Stromal cell of bone marrow (primary cell): ENCODE measurements at regions not wholly inside any gene's neighbourhood (a gene's known extent, or its start where the extent isn't known, plus 50 kb on each side); places are given as distances from the start of the nearest gene placed in this dataset.
"Not testable (repeated sequence)": the region's sequence is repeated elsewhere in the genome, so short reads cannot be mapped to it uniquely, and the experiment has no call there.

ENCODE experiments used
- DNase-seq: peaks from one replicate; pipeline ENCODE4 v3.0.0-alpha.2; 2012; ENCODE audit warnings: low read depth

- DNase-seq, result no peak
Measured at GRCh38 chr7:16091701-16092310, 329.5 kb downstream of the CRPPA start.

DNA sequence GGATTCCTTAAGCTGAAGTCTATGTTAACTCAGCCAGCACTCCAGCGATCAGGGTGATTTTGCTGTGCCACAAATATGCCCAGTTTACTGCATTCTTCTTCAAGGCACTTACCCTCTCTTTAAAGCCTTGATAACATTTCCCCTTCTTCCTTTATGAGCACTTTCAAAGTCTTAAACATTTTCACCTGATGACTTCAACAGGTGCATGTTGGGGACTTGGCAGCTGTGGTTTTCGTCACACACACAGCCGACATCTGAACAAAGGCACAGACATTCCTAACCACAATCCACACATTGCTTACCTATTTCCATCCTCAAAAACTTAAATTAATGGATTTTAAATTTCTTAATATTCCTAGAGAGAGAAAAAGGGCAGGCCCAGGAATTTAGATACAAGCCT lies 331.5 kb downstream of the CRPPA start:
- DNase-seq, result no peak

DNA sequence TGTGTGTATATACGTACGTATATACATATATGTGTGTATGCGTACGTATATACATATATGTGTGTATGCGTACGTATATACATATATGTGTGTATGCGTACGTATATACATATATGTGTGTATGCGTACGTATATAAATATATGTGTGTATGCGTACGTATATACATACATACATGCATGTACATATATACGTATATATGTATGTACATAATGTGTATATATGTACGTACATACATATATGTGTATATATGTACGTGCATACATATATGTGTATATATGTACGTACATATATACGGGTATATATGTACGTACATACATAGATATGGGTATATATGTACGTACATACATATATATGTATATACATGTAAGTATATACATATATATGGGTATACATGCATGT lies 332.1 kb downstream of the CRPPA start:
- DNase-seq, result no peak

DNA sequence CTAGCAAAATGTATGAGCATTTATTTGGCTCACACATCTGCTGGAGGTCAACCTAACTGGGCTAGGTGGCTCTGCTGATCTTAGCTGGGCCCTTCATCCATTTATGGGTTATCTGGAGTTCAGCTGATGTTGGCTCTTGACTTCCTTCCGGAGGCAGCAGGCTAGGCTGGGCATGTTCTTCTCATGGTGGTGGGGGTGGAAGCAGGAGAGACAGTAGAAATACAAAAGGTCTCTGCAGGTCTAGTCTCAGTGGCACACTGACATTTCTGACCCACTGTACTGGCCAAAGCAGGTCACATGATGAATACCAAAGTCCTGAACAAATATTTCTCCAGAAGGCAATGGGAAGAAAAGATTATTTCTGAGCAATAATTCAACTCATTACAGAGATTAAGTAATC lies 334.6 kb downstream of the CRPPA start:
- DNase-seq, result no peak

GRCh38 chr7:16085780-16086179 lies 335.6 kb downstream of the CRPPA start:
- not testable (repeated sequence) for DNase-seq

GRCh38 chr7:16084875-16085274 lies 336.5 kb downstream of the CRPPA start:
- DNase-seq, result no peak

DNA sequence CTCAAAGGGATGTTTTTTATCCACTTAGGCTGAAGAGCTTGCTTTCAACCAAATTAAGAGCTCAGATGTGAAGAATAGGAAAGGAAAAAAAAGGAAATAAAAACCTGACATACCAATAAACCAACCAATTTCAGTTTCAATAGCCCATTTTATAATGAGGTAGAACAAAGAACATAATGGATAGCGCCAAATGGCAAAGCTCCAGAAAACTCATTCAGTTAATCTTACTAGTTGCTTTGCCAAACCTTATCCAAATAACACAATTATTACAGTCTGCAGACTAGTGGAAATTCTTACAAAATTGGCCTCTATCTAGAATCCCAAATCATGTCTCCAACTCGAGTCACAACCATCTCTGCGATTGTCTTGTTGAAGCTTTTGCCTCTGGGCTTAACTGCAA lies 337.0 kb downstream of the CRPPA start:
- DNase-seq, result no peak

DNA sequence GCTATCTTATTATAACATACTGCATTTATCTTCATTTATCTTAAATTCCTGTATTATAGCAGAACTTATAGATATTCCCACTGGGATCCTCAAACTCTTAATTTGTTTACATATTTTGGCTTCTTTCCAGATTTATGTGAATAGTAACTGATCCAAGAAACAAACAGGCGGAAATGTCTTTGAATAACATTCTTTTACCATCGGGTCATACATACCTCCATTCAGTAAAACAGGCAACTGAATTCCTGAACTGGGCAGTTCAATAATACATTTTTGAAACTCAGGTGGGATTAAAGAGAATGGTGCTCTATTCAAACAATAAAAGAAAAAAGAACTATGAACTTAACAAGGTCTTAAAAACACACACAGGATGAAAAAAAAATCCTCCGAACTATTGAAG lies 337.4 kb downstream of the CRPPA start:
- no peak for DNase-seq

DNA sequence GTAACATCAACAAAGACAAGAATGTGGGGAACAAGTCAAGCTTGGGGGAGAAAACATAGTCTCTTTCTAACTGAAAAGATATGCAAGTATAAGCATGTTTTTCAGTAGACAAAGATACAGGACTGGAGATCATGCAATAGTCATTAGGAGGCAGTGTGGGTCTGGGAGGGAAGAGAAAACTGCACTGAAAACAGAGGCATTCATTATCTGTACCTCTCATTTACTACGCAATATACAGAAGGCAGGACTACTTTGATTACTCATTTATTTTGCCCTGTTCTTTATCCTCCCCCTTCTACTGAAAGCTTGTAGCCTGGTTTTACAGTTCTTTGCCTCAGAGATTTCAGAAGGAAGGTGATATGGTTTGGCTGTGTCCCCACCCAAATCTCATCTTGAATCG lies 341.2 kb downstream of the CRPPA start:
- DNase-seq, result no peak

GRCh38 chr7:16079723-16080122 lies 341.6 kb downstream of the CRPPA start:
- DNase-seq, result no peak

- no peak for DNase-seq
Measured at GRCh38 chr7:16078076-16078952, 343.0 kb downstream of the CRPPA start.

DNA sequence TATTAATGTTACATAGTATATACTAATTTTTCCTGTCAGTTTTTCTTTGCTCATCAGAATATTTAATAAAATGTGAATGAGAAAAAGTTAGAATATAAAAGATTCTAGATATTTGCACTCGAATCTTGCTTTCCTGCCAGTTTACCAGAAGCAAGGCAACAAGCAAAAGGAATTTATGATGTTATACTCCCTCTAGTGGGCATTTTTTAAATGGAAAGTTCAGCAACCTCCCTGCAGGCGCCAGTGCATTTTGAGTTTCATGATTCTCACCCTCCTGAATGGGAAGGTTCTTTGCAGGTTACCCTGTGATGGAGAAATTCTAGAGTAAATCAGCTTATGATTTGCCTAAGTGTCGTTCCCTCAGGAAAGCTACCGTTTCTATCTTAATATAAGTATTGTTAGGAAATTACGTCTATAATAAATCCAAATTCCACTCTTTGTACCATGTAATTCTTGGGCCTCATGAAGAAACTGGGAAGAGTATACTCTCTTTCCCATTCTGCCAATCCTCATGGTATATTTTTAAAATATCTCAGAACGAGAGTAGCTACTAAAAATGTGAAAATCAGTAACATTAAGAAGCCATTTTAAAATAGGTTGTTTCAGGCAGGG lies 350.0 kb downstream of the CRPPA start:
- DNase-seq, result peak; percentile 62

GRCh38 chr7:16070806-16071205 lies 350.5 kb downstream of the CRPPA start:
- DNase-seq, result no peak

DNA sequence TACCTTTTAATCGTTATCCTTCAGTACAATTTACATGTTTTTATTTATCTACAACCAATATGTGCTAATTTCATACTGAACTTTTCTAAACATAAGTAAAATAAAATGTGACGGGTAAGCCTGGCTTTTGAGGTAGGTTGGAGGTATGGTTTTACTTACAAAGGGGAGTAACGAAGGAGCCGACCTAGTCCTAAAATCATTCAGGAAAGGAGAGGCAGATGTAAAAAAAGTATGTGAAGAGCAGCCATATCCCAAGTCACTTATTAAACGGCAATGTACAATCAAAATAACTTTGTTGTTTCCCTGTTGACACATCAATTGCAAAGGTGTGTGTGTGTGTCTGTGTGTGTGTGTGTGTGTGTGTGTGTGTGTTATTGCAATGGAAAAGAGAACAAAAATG lies 351.3 kb downstream of the CRPPA start:
- DNase-seq, result no peak

GRCh38 chr7:16068183-16068582 lies 353.2 kb downstream of the CRPPA start:
- no peak for DNase-seq

DNA sequence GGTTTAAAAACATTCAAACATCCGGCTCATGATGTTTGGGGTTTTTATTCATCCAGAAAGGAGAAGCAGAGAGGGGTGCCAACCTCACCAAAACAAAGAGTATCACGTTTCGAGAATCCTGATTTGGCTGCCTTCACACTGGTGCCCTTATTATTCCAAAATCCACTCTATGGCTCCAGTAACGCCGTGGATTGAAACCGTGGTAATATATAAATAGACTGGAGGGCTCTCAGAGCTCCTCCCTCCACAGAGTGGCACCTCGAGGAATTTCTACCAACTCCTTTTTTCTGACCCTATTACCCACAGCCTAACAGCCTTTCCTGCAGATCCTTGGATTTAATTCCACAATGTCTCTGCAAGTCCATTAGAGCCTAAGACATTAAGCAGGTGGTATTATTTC lies 353.6 kb downstream of the CRPPA start:
- DNase-seq, result no peak

DNA sequence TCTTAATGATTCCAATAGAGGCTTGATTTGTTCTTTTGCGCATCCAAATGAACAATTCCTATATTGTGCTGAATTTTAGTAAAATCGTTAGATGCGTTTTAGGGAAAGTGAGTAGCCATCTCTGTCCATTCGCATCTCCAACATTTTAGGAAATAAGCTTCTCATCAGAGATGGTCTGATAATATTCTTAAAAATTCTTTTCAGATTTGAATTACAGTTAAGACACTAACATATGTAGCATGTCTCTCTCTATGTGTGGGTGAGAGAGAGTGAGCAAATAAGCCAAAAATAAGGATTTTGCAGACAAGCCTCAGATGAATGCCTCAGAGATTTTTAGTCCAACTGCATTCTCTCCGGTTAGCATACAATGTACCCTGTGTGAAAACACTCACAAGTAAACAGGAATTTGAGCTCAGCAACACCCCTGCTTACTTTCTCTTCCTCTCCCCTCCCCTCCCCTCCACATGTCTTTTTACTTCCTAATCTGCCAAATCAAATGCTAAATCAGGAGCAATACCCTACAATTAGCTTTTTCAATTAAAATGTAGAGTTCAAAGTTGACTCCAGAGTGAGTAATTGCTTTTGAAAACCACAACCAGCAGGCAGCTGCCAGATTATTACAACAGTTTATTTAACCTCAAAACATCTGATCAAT lies 354.4 kb downstream of the CRPPA start:
- DNase-seq, result no peak

DNA sequence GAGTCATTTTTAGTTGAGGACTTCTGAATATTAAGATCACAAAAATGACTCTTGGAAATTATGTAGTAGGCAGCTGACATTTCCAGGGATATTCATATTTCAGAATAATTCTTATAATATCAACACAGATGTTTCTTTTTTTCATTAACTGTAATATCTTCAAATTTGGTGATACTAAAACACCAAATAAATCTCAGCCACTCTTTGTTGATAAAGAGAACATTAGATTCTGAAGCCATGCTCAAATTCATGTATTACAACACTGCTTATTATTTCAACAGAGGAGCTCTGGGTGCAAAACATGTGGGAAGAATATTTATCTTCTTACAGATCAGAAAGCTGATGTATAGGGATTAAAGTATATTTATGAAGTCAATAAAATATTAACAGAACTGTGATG lies 355.4 kb downstream of the CRPPA start:
- no peak for DNase-seq

- DNase-seq, result no peak
Measured at GRCh38 chr7:16063716-16064675, 357.3 kb downstream of the CRPPA start.

DNA sequence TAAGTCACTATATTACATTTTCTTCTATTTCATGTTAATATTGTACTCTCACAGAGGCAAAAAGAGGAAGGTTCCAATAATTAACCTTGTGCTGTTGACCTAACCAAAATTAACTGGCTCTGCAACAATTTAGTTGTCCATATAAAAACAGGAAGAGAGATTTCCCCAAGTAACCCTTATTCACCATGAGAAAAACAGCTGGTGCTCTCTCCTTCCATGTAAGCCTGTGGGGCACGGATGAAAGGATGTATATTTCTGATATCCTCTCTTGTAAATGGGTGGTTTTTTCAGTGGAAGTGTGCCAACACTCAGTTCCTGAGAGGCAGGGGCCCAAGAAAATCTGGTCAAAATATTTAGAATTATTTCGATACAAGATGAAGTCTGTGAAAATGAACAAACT lies 358.1 kb downstream of the CRPPA start:
- no peak for DNase-seq

- DNase-seq, result peak; percentile 85
Measured at GRCh38 chr7:16062269-16062668, 359.1 kb downstream of the CRPPA start.

GRCh38 chr7:16061630-16062029 lies 359.7 kb downstream of the CRPPA start:
- DNase-seq, result no peak
